Activated effector memory CD4-positive, alpha-beta T cell treated with anti-CD3 and anti-CD28 coated beads, Interleukin-2, amount 50 U/mL, for 16 hours (primary cell): ENCODE measurements at regions not wholly inside any gene's neighbourhood (a gene's known extent, or its start where the extent isn't known, plus 50 kb on each side); places are given as distances from the start of the nearest gene placed in this dataset.

Experiments
- DNase-seq: peaks from one replicate; pipeline ENCODE4 v3.0.0-alpha.2; 2020

- no peak for DNase-seq
These were observed 194.9 kb downstream of the RBFOX3 start for GRCh38 chr17:79415909-79416308.

- no peak for DNase-seq
These were observed 195.5 kb downstream of the RBFOX3 start for GRCh38 chr17:79415365-79415764.

DNA sequence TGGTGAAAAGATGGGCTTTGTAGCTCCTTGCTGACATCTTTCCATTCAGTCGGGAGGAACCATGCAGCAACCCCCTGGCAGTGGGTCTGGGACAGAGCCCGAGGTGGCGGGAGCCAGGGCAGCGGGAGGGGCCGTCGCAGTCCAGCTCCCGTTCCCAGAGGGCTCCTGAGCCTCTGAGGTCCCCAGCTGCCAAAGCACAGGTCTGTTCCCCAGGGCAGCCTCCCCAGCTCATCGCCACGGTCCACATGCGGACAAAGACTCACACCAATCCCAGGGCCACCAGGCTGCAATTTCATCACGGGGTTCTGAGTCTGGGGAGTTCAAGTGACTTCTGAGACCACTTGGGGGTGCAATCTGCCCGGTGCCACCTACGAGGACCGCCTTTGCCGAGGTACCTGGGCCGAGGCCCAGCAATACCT is 196.0 kb downstream of the RBFOX3 start:
- no peak for DNase-seq

- no peak for DNase-seq
These were observed 196.6 kb downstream of the RBFOX3 start for GRCh38 chr17:79414063-79414792.

DNA sequence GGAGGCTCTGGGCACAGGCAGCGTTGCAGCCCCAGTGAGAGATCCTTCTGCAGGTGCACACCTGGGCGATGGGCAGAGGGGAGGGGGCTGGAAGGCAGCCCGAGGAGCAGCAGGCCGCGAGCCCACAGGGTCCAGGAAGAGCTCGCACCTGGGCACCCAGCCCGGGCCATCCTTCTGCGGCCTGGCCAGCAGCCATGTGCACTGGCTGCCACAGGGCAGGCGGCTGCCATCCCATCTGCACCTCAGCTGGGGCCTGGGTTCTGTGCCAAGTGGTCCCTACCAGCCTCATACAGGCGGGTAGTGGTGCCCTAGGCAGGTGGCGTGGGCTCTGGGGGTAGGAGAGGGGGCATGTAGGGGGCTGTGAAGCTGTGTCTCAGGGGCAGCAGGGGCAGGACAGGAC is 197.2 kb downstream of the RBFOX3 start:
- DNase-seq: no peak

DNA sequence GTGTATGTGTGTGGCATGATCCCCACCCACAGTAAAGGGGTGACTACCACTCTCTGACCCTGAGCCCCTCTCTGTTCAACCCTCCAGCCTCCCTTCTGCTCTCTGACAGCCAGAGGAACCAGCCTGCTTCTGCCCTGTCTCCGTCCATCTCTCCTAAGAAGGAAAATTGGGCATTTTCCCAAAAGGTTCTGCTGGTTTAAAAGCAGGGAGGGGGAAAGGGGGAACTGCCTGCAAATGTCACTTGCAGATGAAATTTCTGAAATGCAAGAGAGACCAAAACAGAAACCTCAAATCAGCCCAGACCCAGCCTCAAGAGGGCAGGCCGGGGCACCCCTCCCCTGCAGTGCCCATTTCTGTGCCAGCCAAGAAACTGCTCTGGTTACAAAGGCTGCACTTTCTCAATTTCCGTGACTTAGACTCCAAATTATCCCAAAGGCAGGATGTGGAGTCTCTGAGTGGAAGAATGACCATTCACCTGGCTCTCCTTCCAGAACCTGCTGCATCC is 197.9 kb downstream of the RBFOX3 start:
- no peak for DNase-seq

GRCh38 chr17:79412110-79412509 is 198.7 kb downstream of the RBFOX3 start:
- DNase-seq: no peak

- no peak for DNase-seq
These were observed 199.4 kb downstream of the RBFOX3 start for GRCh38 chr17:79411419-79411818.

DNA sequence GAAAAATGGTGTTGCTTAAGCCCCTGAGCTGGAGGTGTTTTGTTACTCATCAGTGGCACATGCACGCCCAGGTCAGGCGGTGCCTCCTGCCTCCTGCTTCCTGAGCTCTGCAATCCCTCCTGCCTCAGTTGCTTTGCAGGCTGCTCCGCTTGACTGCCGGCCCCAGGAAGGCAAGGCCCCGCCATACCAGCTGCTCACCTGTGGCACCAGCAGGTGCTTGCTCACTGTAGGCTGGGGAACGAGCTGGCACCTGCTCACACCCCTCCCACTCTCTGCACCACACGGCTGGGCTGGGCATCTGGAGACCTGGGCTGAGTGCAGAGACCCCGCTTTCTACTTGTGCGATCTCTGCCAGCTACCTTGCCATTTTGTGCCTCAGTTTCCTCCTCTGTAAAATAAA is 200.2 kb downstream of the RBFOX3 start:
- DNase-seq: no peak

GRCh38 chr17:79408251-79408650 is 202.6 kb downstream of the RBFOX3 start:
- no peak for DNase-seq

- DNase-seq: no peak
These were observed 203.5 kb downstream of the RBFOX3 start for GRCh38 chr17:79407385-79407784.

- no peak for DNase-seq
These were observed 204.5 kb downstream of the RBFOX3 start for GRCh38 chr17:79406316-79406715.

GRCh38 chr17:79405823-79406222 is 205.0 kb downstream of the RBFOX3 start:
- no peak for DNase-seq

GRCh38 chr17:79404136-79404911 is 206.5 kb downstream of the RBFOX3 start:
- DNase-seq: no peak

- no peak for DNase-seq
These were observed 208.9 kb downstream of the RBFOX3 start for GRCh38 chr17:79401704-79402674.

DNA sequence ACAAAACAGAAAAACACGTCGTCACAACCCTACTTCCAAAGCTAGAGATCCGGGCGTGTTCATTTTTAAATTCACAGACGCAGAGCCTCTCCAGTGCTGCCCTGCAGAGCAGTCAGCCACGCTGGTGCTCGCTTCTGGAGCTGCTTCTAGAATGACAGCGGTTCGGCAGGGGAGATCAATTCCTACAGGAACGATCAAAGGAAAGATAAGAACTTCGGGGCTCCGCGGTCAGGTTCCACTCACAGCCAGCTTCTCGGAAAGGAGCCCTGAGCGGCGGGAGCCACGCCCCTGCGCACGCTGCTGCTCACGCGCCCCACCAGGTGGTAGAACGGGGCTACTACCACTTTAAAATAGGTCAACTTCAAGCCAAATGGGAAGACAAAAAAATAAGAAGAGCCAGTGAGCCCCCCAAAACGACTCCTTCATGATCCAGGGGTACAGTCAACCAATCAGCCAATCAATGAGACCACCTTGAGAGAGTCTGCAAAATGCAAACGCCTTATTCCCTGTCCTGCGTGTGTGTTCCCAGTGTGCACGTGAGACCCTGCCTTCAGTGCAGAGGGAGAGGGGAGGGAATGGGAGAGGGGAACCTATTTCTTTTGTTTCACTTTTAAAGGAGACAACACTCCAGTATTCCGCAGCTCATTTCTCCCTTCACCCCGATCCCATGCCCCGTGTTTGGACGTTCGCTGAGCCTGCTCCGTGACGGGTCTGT is 209.7 kb downstream of the RBFOX3 start:
- DNase-seq: peak; percentile 90

- no peak for DNase-seq
These were observed 211.2 kb downstream of the RBFOX3 start for GRCh38 chr17:79399610-79400144.

DNA sequence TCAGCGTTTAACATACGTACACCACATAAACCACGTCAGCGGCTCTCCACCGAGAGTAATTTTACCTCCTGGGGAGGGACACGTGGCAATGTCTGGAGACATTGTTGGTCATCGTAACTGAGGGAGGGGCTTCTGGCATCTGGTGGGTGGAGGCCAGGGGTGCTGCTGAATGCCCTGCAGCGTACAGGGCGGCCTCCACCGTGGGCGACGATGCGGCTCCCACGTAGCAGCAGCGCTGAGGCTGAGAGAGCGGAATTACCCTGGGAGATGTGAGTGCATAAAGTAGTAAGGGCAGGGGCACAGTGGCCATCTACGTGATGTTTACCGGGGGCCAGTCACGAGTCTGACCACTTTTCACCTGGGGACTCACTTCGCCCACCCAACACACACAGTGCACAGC is 212.4 kb downstream of the RBFOX3 start:
- no peak for DNase-seq

GRCh38 chr17:79396696-79397095 is 214.2 kb downstream of the RBFOX3 start:
- no peak for DNase-seq

- DNase-seq: no peak
These were observed 215.3 kb downstream of the RBFOX3 start for GRCh38 chr17:79395545-79395944.

DNA sequence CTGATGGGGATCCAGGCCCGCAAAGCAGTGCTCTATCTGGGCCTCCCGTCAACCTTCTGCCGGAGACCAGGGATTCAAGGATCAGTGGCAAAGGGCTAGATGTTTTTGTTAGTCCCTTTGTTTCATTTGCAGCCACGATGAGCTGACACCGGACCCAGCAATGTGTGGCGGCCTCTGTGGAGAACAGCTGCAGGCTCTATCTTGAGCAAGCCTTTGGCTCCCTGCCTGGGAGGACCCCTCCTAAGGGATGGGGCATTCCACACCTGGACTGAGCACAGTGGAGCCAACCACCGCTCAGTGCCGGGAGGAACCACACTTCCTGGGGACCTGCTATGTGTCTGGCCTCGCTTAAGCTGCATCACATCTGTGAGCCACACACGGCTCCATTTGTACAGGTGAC is 215.8 kb downstream of the RBFOX3 start:
- DNase-seq: no peak
